ENCODE measurements at regions not wholly inside any gene's neighbourhood (a gene's known extent, or its start where the extent isn't known, plus 50 kb on each side); places are given as distances from the start of the nearest gene placed in this dataset.

- ChIA-PET POLR2A (no interaction called here), CTCF (no interaction called here)
- FAIRE-seq (no peak), DNase-seq (ENCODE audit: low read depth, low spot score) (no peak)
- no TSS peak for BruUV-seq (replicated peaks)
- dilution Hi-C loops (cut with MboI; ENCODE audit: extremely low pct_ligation_motif_present, low sequenced_read_pairs) = no loop called here
- intact Hi-C loops (cut with micrococcal nuclease) = no loop called here
- no peaks in the 10 kb centered on the region for H3K36me3 ChIP-seq (ENCODE audit: control insufficient read depth in 2 of 2, extremely low read depth in 1 of 2, insufficient read depth in 2 of 2, low read length in 2 of 2)
- H3K4me3 ChIP-seq (replicated peaks in 1 of 3; ENCODE audit: insufficient read depth in 1 of 3, low read depth in 1 of 3, low read length in 3 of 3) = no peak overlapping the region
- TF ChIP-seq FOS (IDR thresholded peaks at IDR 0.05; ENCODE audit: borderline replicate concordance, insufficient read depth, low read length) (no peak), GATA2 (IDR thresholded peaks at IDR 0.05; ENCODE audit: insufficient read depth, insufficient read length, low read depth, low read length) (no peak), POLR2AphosphoS5 (IDR thresholded peaks at IDR 0.05; ENCODE audit: insufficient read depth, low read depth, low read length) (no peak), JUN (IDR thresholded peaks at IDR 0.05; ENCODE audit: borderline replicate concordance, insufficient read depth, insufficient read length, low read depth) (no peak), CTCF (IDR thresholded peaks at IDR 0.05; ENCODE audit: extremely low read depth in 1 of 2, insufficient read depth in 1 of 2, low read depth in 1 of 2, low read length in 2 of 2) (no peak), EZH2 (IDR thresholded peaks at IDR 0.05; ENCODE audit: borderline replicate concordance, low read depth, low read length, severe bottlenecking) (no peak), MYC (IDR thresholded peaks at IDR 0.05; ENCODE audit: low read depth, low read length) (no peak), POLR2A (IDR thresholded peaks at IDR 0.05; ENCODE audit: low read depth, low read length) (no peak), MAX (IDR thresholded peaks at IDR 0.05; ENCODE audit: insufficient read depth, insufficient read length) (no peak)
- no peaks in the 10 kb centered on the region for H4K20me1 ChIP-seq (replicated peaks; ENCODE audit: control insufficient read depth, extremely low read depth, insufficient read depth, low read length)
- H3K27me3 ChIP-seq (ENCODE audit: control insufficient read depth in 2 of 2, insufficient read depth in 2 of 2, low read length in 2 of 2) = no peaks in the 10 kb centered on the region
- no peaks in the 10 kb centered on the region for H3K9me1 ChIP-seq (replicated peaks; ENCODE audit: control insufficient read depth, extremely low read depth, insufficient read depth, low read length)
- H3K9me3 ChIP-seq (replicated peaks; ENCODE audit: control insufficient read depth, insufficient read depth, low read length) = no peaks in the 10 kb centered on the region
- H3K4me2 ChIP-seq (ENCODE audit: insufficient read depth, low read length) = no peak overlapping the region
- no peaks in the 10 kb centered on the region for H3K4me1 ChIP-seq (ENCODE audit: control insufficient read depth, extremely low read depth, insufficient read depth, low read length)
- H3K27ac ChIP-seq (ENCODE audit: insufficient read depth, low read depth, low read length) = no peak overlapping the region
- no peak overlapping the region for H2AFZ ChIP-seq (ENCODE audit: low read depth, low read length)
- no peaks in the 10 kb centered on the region for H3K79me2 ChIP-seq (ENCODE audit: control insufficient read depth, insufficient read depth, low read length)
- no peak overlapping the region for H3K9ac ChIP-seq (replicated peaks; ENCODE audit: extremely low read depth, insufficient read depth, low read length)
These were observed 476.3 kb upstream of the ADGRL3 start for GRCh38 chr4:60723796-60724195.
